ENCODE measurements at regions not wholly inside any gene's neighbourhood (a gene's known extent, or its start where the extent isn't known, plus 50 kb on each side); places are given as distances from the start of the nearest gene placed in this dataset.

DNA sequence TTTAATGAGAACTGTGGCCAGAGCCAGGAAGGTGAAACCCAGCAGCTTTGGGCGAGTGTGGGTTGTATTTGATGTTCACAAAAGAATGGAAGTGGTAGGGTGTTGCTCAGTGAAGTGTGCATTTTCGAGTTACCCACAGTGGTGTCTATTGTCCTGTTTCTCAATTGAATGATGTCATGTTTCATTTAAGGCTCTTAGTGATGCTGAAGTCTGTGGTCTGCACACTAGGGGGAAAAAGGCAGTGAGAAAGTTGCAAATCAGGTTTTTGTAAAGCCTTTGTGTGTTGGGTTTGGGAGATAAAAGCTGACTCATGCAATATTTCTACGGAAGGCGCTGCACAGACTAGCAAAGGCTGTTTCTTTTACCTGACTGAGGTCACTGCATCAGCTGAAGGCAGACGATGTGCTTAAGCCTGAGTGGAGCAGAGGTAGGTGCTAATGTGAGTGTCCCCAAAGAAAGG lies 121.1 kb downstream of the PLEKHG1 start:
- no peaks in the 10 kb centered on the region for H3K27me3 ChIP-seq (ENCODE audit: control insufficient read depth, insufficient read depth, low read length, poor library complexity, severe bottlenecking)
- WGBS, 2 experiments (ENCODE audit: insufficient coverage in 1 of 2, insufficient read length in 1 of 2), result 39 to 51% methylated on average over 4 to 5 of the region's 5 CpGs
- Mint-ChIP-seq H3K4me1 (peaks cover 14% of the 10 kb centered on the region), H3K4me3 (no peak overlapping the region), H3K36me3 (ENCODE audit: low read depth) (no peaks in the 10 kb centered on the region), H3K27ac (peak overlapping the region; percentile 12), H3K27me3 (ENCODE audit: insufficient read depth) (no peaks in the 10 kb centered on the region), H3K9me3 (no peaks in the 10 kb centered on the region)
- peak overlapping the region; percentile 4 for H3K9ac ChIP-seq (ENCODE audit: extremely low read depth, low read length, poor library complexity, severe bottlenecking)
- no peaks in the 10 kb centered on the region for H3K9me3 ChIP-seq (ENCODE audit: control insufficient read depth, low read length)
- DNase-seq, result no peak
- TF ChIP-seq, protein P1, sequence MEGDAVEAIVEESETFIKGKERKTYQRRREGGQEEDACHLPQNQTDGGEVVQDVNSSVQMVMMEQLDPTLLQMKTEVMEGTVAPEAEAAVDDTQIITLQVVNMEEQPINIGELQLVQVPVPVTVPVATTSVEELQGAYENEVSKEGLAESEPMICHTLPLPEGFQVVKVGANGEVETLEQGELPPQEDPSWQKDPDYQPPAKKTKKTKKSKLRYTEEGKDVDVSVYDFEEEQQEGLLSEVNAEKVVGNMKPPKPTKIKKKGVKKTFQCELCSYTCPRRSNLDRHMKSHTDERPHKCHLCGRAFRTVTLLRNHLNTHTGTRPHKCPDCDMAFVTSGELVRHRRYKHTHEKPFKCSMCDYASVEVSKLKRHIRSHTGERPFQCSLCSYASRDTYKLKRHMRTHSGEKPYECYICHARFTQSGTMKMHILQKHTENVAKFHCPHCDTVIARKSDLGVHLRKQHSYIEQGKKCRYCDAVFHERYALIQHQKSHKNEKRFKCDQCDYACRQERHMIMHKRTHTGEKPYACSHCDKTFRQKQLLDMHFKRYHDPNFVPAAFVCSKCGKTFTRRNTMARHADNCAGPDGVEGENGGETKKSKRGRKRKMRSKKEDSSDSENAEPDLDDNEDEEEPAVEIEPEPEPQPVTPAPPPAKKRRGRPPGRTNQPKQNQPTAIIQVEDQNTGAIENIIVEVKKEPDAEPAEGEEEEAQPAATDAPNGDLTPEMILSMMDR (conservative IDR thresholded peaks at IDR 0.05), result no peak
- H3K4me1 ChIP-seq (ENCODE audit: control insufficient read depth, insufficient read depth, low read length), result no peaks in the 10 kb centered on the region
- H3K36me3 ChIP-seq (ENCODE audit: control insufficient read depth, insufficient read depth, low read length), result no peaks in the 10 kb centered on the region
- no peak overlapping the region for H3K4me3 ChIP-seq (ENCODE audit: low read length)
- peak overlapping the region; percentile 98 for H3K27ac ChIP-seq (ENCODE audit: low read depth, low read length)

DNA sequence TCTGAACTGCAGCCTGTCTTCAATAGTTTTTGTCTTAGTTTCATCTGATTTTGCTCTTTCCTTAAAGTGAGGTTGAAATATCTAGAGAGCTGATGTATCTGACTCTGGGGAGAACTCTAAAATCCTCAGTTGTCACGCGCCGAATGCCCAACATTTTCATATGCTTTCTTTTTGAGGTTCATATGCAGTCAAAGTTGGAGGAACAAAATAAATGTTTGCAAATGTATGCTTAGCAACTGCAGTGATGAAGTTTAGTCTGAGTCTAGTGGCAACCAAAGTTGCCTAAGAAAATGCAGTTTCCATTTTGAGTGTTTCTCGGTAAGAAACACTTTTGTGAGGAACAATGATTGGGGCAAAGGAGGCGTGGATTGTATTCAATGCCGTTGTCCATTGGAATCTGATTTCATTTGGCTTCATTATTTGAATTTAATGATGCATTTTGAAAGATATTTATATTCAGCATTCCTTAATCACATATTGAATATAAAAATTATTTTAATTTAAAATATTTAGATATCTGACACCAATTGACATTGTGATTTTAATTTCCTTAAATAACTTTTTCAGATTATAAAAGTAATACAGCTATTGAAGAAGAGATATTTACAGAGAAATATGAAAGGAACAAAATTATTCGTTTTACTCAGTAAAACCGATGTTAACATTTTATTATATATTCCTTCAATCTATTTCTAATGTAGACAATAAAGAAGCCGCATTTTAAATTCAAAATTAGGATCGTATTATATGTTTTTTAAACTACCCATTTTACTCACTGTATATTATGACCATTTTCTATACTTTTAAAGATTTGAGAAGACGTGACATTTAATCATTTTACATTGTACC lies 122.0 kb downstream of the PLEKHG1 start:
- Mint-ChIP-seq H3K36me3 (ENCODE audit: low read depth) (no peaks in the 10 kb centered on the region), H3K27me3 (ENCODE audit: insufficient read depth) (no peaks in the 10 kb centered on the region), H3K4me1 (peaks cover 14% of the 10 kb centered on the region), H3K27ac (no peak overlapping the region), H3K9me3 (no peaks in the 10 kb centered on the region), H3K4me3 (no peak overlapping the region)
- no peak overlapping the region for H3K4me3 ChIP-seq (ENCODE audit: low read length)
- no peaks in the 10 kb centered on the region for H3K36me3 ChIP-seq (ENCODE audit: control insufficient read depth, insufficient read depth, low read length)
- no peak for DNase-seq
- TF ChIP-seq, protein P1 (conservative IDR thresholded peaks at IDR 0.05), result no peak
- no peaks in the 10 kb centered on the region for H3K27me3 ChIP-seq (ENCODE audit: control insufficient read depth, insufficient read depth, low read length, poor library complexity, severe bottlenecking)
- WGBS, 2 experiments (ENCODE audit: insufficient coverage in 1 of 2, insufficient read length in 1 of 2), result 79 to 92% methylated on average over 7 to 10 of the region's 11 CpGs
- no peaks in the 10 kb centered on the region for H3K4me1 ChIP-seq (ENCODE audit: control insufficient read depth, insufficient read depth, low read length)
- no peak overlapping the region for H3K9ac ChIP-seq (ENCODE audit: extremely low read depth, low read length, poor library complexity, severe bottlenecking)
- peak overlapping the region; percentile 98 for H3K27ac ChIP-seq (ENCODE audit: low read depth, low read length)
- no peaks in the 10 kb centered on the region for H3K9me3 ChIP-seq (ENCODE audit: control insufficient read depth, low read length)

DNA sequence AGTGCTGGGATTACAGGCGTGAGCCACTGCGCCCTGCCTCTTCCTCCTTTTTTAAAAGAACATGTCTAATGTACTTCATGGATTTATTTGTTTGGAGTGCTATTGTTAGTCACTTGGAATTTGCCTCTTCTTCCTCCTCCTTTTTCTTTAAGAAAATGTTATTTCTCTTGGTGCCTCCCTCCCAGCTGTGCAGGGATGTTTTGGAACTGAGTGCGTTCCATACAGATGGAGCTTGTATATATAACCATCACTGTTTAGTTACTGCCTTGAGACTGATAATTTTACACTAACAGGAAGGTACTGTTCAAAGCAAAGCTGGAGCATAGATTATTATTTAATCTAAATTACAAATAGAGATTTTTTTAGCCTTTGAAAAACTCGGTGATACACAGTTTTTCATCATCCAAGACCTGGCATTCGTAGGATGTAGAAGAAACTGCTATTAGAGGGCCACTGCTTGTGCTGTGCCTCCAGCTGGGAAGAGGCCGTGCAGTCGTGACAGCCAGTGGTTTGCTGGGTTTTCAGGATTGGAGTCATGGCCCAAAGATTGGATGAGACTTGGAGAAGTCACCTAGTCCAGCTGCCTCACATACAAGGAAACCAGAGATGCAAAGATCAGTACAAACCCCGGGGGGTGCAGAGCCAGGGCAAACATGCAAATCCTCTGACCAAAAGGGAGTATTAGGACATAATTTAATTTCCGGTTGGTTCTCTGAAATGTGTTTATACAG lies 123.1 kb downstream of the PLEKHG1 start:
- Histone ChIP-seq H3K9ac (ENCODE audit: extremely low read depth, low read length, poor library complexity, severe bottlenecking) (no peak overlapping the region), H3K27me3 (ENCODE audit: control insufficient read depth, insufficient read depth, low read length, poor library complexity, severe bottlenecking) (no peaks in the 10 kb centered on the region), H3K36me3 (ENCODE audit: control insufficient read depth, insufficient read depth, low read length) (no peaks in the 10 kb centered on the region), H3K27ac (ENCODE audit: low read depth, low read length) (no peak overlapping the region), H3K4me1 (ENCODE audit: control insufficient read depth, insufficient read depth, low read length) (no peaks in the 10 kb centered on the region), H3K9me3 (ENCODE audit: control insufficient read depth, low read length) (no peaks in the 10 kb centered on the region), H3K4me3 (ENCODE audit: low read length) (no peak overlapping the region)
- Mint-ChIP-seq H3K4me1 (peaks cover 14% of the 10 kb centered on the region), H3K27ac (no peak overlapping the region), H3K4me3 (no peak overlapping the region), H3K9me3 (no peaks in the 10 kb centered on the region), H3K27me3 (ENCODE audit: insufficient read depth) (no peaks in the 10 kb centered on the region), H3K36me3 (ENCODE audit: low read depth) (no peaks in the 10 kb centered on the region)
- 89 to 96% methylated on average over 3 to 9 of the region's 9 CpGs for WGBS, 2 experiments (ENCODE audit: insufficient coverage in 1 of 2, insufficient read length in 1 of 2)
- TF ChIP-seq, protein P1 (conservative IDR thresholded peaks at IDR 0.05), result no peak
- DNase-seq, result no peak

Measured in endodermal cell (in vitro differentiated cells).